IMR-90 (cell line): ENCODE measurements at regions not wholly inside any gene's neighbourhood (a gene's known extent, or its start where the extent isn't known, plus 50 kb on each side); places are given as distances from the start of the nearest gene placed in this dataset.

Experiments
- ATAC-seq: fragments of 200-7000 bp; cut with Tn5 transposase; 2 replicates; pipeline ENCODE4 v1.9.1; 2020; ENCODE audit warnings: low read depth, mild to moderate bottlenecking, moderate library complexity
- BruUV-seq: library from RNA; stranded (reverse); fragments of 400-500 nt; replicated peaks from 2 replicates; lab custom pipeline; 2021; lab: Mats Ljungman, UMichigan
- CTCF ChIA-PET: fragments of 300-600 bp; formaldehyde crosslinking; extraction: SDS; loops from one replicate; lab custom pipeline; 2021; ENCODE audit warnings: antibody characterized with exemption; lab: Yijun Ruan, JAX
- POLR2A ChIA-PET: fragments of 300-600 bp; sonication (Branson Sonifier 250); formaldehyde crosslinking; loops from one replicate; lab custom pipeline; 2022; ENCODE audit warnings: antibody characterized with exemption; ENCODE audit not compliant: unreplicated experiment; lab: Charles Lee
- DNase-seq: peaks from one replicate; pipeline ENCODE4 v3.0.0; 2013
- H2AFZ ChIP-seq: replicated peaks from 2 replicates; pipeline ENCODE3; 2013; ENCODE audit warnings: low read length, mild to moderate bottlenecking; ENCODE audit not compliant: poor library complexity
- H2AK5ac ChIP-seq: 2 replicates; pipeline ENCODE4 v1.6.1; 2013; ENCODE audit warnings: low read depth, low read length, inconsistent platforms
- H2AK9ac ChIP-seq: replicated peaks from 2 replicates; pipeline ENCODE3; 2013; ENCODE audit warnings: mild to moderate bottlenecking, low read depth, low read length, moderate library complexity; ENCODE audit not compliant: poor library complexity
- H2BK120ac ChIP-seq: 2 replicates; pipeline ENCODE4 v1.6.1; 2013; ENCODE audit warnings: low read depth, low read length, inconsistent platforms
- H2BK15ac ChIP-seq: 3 replicates; pipeline ENCODE4 v1.6.1; 2013; ENCODE audit warnings: low read depth, low read length, inconsistent platforms
- H2BK20ac ChIP-seq: 2 replicates; pipeline ENCODE4 v1.6.1; 2013; ENCODE audit warnings: low read depth, mild to moderate bottlenecking, inconsistent platforms, low read length, moderate library complexity
- H2BK5ac ChIP-seq: 2 replicates; pipeline ENCODE4 v1.6.1; 2013; ENCODE audit warnings: mild to moderate bottlenecking, low read depth, low read length, inconsistent platforms; ENCODE audit not compliant: poor library complexity, severe bottlenecking
- H3K14ac ChIP-seq: replicated peaks from 2 replicates; pipeline ENCODE4 v1.6.1; 2013; ENCODE audit warnings: low read depth, low read length, inconsistent platforms
- H3K18ac ChIP-seq: 2 replicates; pipeline ENCODE4 v1.6.1; 2013; ENCODE audit warnings: low read depth, low read length, control low read depth
- H3K23ac ChIP-seq: 2 replicates; pipeline ENCODE4 v1.6.1; 2013; ENCODE audit warnings: low read depth, low read length, inconsistent platforms
- H3K27ac ChIP-seq: 2 replicates; pipeline ENCODE4 v1.5.1; 2013; ENCODE audit warnings: mild to moderate bottlenecking, control low read depth, low read length; ENCODE audit not compliant: insufficient read depth
- H3K27me3 ChIP-seq: 2 replicates; pipeline ENCODE4 v1.6.1; 2013; ENCODE audit warnings: low read length; ENCODE audit not compliant: control insufficient read depth, insufficient read depth
- H3K36me3 ChIP-seq: 2 replicates; pipeline ENCODE4 v1.6.1; 2013; ENCODE audit warnings: low read length, mixed read lengths; ENCODE audit not compliant: control insufficient read depth, insufficient read depth
- H3K4ac ChIP-seq: 2 replicates; pipeline ENCODE4 v1.6.1; 2013; ENCODE audit warnings: low read depth, low read length, inconsistent platforms
- H3K4me1 ChIP-seq: 2 replicates; pipeline ENCODE4 v1.6.1; 2013; ENCODE audit warnings: low read length, mixed read lengths; ENCODE audit not compliant: control insufficient read depth, insufficient read depth
- H3K4me2 ChIP-seq: 2 replicates; pipeline ENCODE4 v1.6.1; 2013; ENCODE audit warnings: low read depth, mild to moderate bottlenecking, control low read depth, low read length, moderate library complexity
- H3K4me3 ChIP-seq: 2 replicates; pipeline ENCODE4 v1.5.1; 2013; ENCODE audit warnings: low read depth, mild to moderate bottlenecking, control low read depth, low read length, moderate library complexity; ENCODE audit not compliant: insufficient read depth
- H3K56ac ChIP-seq: 2 replicates; pipeline ENCODE4 v1.6.1; 2013; ENCODE audit warnings: low read length, inconsistent platforms; ENCODE audit not compliant: insufficient read depth; ENCODE audit errors: extremely low read depth
- H3K79me1 ChIP-seq, 2 experiments: 2 replicates each; pipeline ENCODE4 v1.6.1; 2013; ENCODE audit warnings: low read length in 2 of 2, inconsistent platforms in 1 of 2, low read depth in 1 of 2
- H3K9ac ChIP-seq: 2 replicates; pipeline ENCODE4 v1.6.1; 2013; ENCODE audit warnings: low read depth, low read length, control low read depth
- H3K9me1 ChIP-seq: 2 replicates; pipeline ENCODE4 v1.6.1; 2013; ENCODE audit warnings: low read length, inconsistent platforms; ENCODE audit not compliant: insufficient read depth
- H3K9me3 ChIP-seq: 2 replicates; pipeline ENCODE4 v1.6.1; 2013; ENCODE audit warnings: low read length; ENCODE audit not compliant: control insufficient read depth, insufficient read depth
- H4K20me1 ChIP-seq: 2 replicates; pipeline ENCODE4 v1.6.1; 2013; ENCODE audit warnings: low read length, inconsistent platforms; ENCODE audit not compliant: insufficient read depth
- H4K5ac ChIP-seq: 2 replicates; pipeline ENCODE4 v1.6.1; 2013; ENCODE audit warnings: mild to moderate bottlenecking, low read depth, low read length, control low read depth
- H4K8ac ChIP-seq, 2 experiments: 2 replicates each; pipeline ENCODE4 v1.6.1; 2013; ENCODE audit warnings: low read depth in 2 of 2, low read length in 2 of 2, control low read depth in 1 of 2, inconsistent platforms in 1 of 2
- H4K91ac ChIP-seq: 2 replicates; pipeline ENCODE4 v1.6.1; 2013; ENCODE audit warnings: low read depth, low read length, inconsistent platforms; ENCODE audit not compliant: insufficient read depth
- BHLHE40 ChIP-seq: fragments of 150-350 bp; IDR thresholded peaks from 2 replicates; pipeline ENCODE4 v1.6.1; 2016; ENCODE audit warnings: mild to moderate bottlenecking, low read depth, low read length
- CEBPB ChIP-seq: IDR thresholded peaks from 2 replicates; pipeline ENCODE4 v1.6.1; 2012; ENCODE audit warnings: low read depth, low read length, improper control_type of control experiment
- CHD1 ChIP-seq: IDR thresholded peaks from 2 replicates; pipeline ENCODE4 v1.6.1; 2012; ENCODE audit warnings: low read depth, low read length, improper control_type of control experiment
- CTCF ChIP-seq: conservative IDR thresholded peaks from 2 replicates; pipeline ENCODE4 v1.5.1; 2012; ENCODE audit warnings: mild to moderate bottlenecking, low read depth, low read length, improper control_type of control experiment
- ELK1 ChIP-seq: fragments of 150-350 bp; IDR thresholded peaks from 2 replicates; pipeline ENCODE4 v1.6.1; 2016; ENCODE audit warnings: low read depth, mild to moderate bottlenecking, low read length, moderate library complexity, borderline replicate concordance
- FOS ChIP-seq: fragments of 150-350 bp; IDR thresholded peaks from 2 replicates; pipeline ENCODE4 v1.6.1; 2016; ENCODE audit warnings: low read depth, low read length
- MAFK ChIP-seq: IDR thresholded peaks from 2 replicates; pipeline ENCODE4 v1.6.1; 2012; ENCODE audit warnings: low read depth, low read length, improper control_type of control experiment
- MAZ ChIP-seq: IDR thresholded peaks from 2 replicates; pipeline ENCODE4 v1.6.1; 2012; ENCODE audit warnings: low read depth, mild to moderate bottlenecking, low read length, improper control_type of control experiment, moderate library complexity, borderline replicate concordance
- MXI1 ChIP-seq: IDR thresholded peaks from 2 replicates; pipeline ENCODE4 v1.6.1; 2012; ENCODE audit warnings: low read depth, mild to moderate bottlenecking, low read length, moderate library complexity, borderline replicate concordance
- NFE2L2 ChIP-seq: fragments of 150-350 bp; IDR thresholded peaks from 2 replicates; pipeline ENCODE4 v1.6.1; 2016; ENCODE audit warnings: low read depth, mild to moderate bottlenecking, low read length
- POLR2A ChIP-seq: IDR thresholded peaks from 2 replicates; pipeline ENCODE4 v1.6.1; 2012; ENCODE audit warnings: mild to moderate bottlenecking, low read depth, low read length
- RAD21 ChIP-seq: IDR thresholded peaks from 2 replicates; pipeline ENCODE4 v1.6.1; 2012; ENCODE audit warnings: low read length, improper control_type of control experiment
- RCOR1 ChIP-seq: IDR thresholded peaks from 2 replicates; pipeline ENCODE4 v1.6.1; 2012; ENCODE audit warnings: mild to moderate bottlenecking, low read length, improper control_type of control experiment; ENCODE audit not compliant: insufficient replicate concordance
- RFX5 ChIP-seq: IDR thresholded peaks from 2 replicates; pipeline ENCODE4 v1.8.0; 2012; ENCODE audit warnings: low read depth, mild to moderate bottlenecking, low read length, moderate library complexity
- SMC3 ChIP-seq: fragments of 150-350 bp; IDR thresholded peaks from 2 replicates; pipeline ENCODE4 v1.6.1; 2016; ENCODE audit warnings: low read depth, mild to moderate bottlenecking, antibody characterized with exemption, low read length, moderate library complexity
- USF2 ChIP-seq: fragments of 150-350 bp; IDR thresholded peaks from 2 replicates; pipeline ENCODE4 v1.6.1; 2017; ENCODE audit warnings: mild to moderate bottlenecking, antibody characterized with exemption, low read length, low read depth
- WGBS, 2 experiments: methylation state at CpG; one replicate each; pipeline versions ENCODE4 v1.1.5 to v1.1.7; 2013; ENCODE audit warnings: missing lambda C conversion rate in 2 of 2; ENCODE audit not compliant: insufficient read length in 1 of 2; ENCODE audit errors: extremely low coverage in 2 of 2; 5-methylcytosine and 5-hydroxymethylcytosine counted together
- dilution Hi-C: fragments of 300-500 bp; cut with HindIII; formaldehyde crosslinking; loops from one replicate; pipeline ENCODE4 v1.14.3; 2018; ENCODE audit warnings: low sequenced_read_pairs; ENCODE audit not compliant: unreplicated experiment
- in situ Hi-C: fragments of 300-500 bp; cut with MboI; formaldehyde crosslinking; loops from 3 replicates; pipeline ENCODE4 v1.14.3; 2019; ENCODE audit warnings: low sequenced_read_pairs, inconsistent platforms, mixed read lengths
- intact Hi-C: fragments of 100-400 bp; cut with micrococcal nuclease; formaldehyde crosslinking; loops from 2 replicates; pipeline ENCODE4 v1.10.0; 2022

GRCh38 chr4:82247171-82247570 lies 126.6 kb downstream of the HNRNPD start:
- H3K36me3 ChIP-seq = no peaks in the 10 kb centered on the region
- no peak overlapping the region for H3K14ac ChIP-seq
- no peak for DNase-seq
- dilution Hi-C loops (no loop called here), intact Hi-C loops (no loop called here), in situ Hi-C loops (no loop called here)
- no peak overlapping the region for H2BK15ac ChIP-seq
- no peak overlapping the region for H4K91ac ChIP-seq
- no peak overlapping the region for H2BK20ac ChIP-seq
- H3K18ac ChIP-seq = no peak overlapping the region
- no peak overlapping the region for H4K5ac ChIP-seq
- H3K4me1 ChIP-seq = no peaks in the 10 kb centered on the region
- no peak overlapping the region for H3K23ac ChIP-seq
- H3K27me3 ChIP-seq = no peaks in the 10 kb centered on the region
- H3K4me2 ChIP-seq = no peak overlapping the region
- H3K79me1 ChIP-seq = no peaks in the 10 kb centered on the region
- no peak overlapping the region for H3K56ac ChIP-seq
- H4K20me1 ChIP-seq = no peaks in the 10 kb centered on the region
- H2BK120ac ChIP-seq = no peak overlapping the region
- ChIA-PET POLR2A (no interaction called here), CTCF (no interaction called here)
- no peak for ATAC-seq
- no peak for TF ChIP-seq USF2
- TF ChIP-seq CTCF = no peak
- TF ChIP-seq RCOR1 = no peak
- TF ChIP-seq BHLHE40 = no peak
- no peak for TF ChIP-seq CHD1
- TF ChIP-seq CEBPB = no peak
- no peak for TF ChIP-seq MAFK
- no peak for TF ChIP-seq RFX5
- no peak for TF ChIP-seq MXI1
- TF ChIP-seq POLR2A = no peak
- no peak for TF ChIP-seq NFE2L2
- TF ChIP-seq ELK1 = no peak
- no peak for TF ChIP-seq FOS
- no peak for TF ChIP-seq SMC3
- TF ChIP-seq MAZ = no peak
- no peak for TF ChIP-seq RAD21
- no TSS peak for BruUV-seq
- no peak overlapping the region for H3K9ac ChIP-seq
- no peak overlapping the region for H4K8ac ChIP-seq
- H2BK5ac ChIP-seq = no peak overlapping the region
- H3K4ac ChIP-seq = no peak overlapping the region
- no peaks in the 10 kb centered on the region for H3K9me3 ChIP-seq
- H2AK9ac ChIP-seq = no peak overlapping the region
- H3K9me1 ChIP-seq = no peaks in the 10 kb centered on the region
- no peak overlapping the region for H3K4me3 ChIP-seq
- no CpG with 5 or more reads among the region's 3 CpGs for WGBS, 2 experiments
- no peak overlapping the region for H3K27ac ChIP-seq
- H2AFZ ChIP-seq = no peak overlapping the region
- H2AK5ac ChIP-seq = no peak overlapping the region
